Smooth muscle cell (in vitro differentiated cells): ENCODE measurements at regions not wholly inside any gene's neighbourhood (a gene's known extent, or its start where the extent isn't known, plus 50 kb on each side); places are given as distances from the start of the nearest gene placed in this dataset.

Source experiments
- DNase-seq: peaks from one replicate; lab custom pipeline; 2025; ENCODE audit not compliant: unreplicated experiment; lab: John Stamatoyannopoulos, UW
- H2AFZ ChIP-seq: fragments of 200-600 bp; sonication (generic); 2 replicates; pipeline ENCODE4 v1.6.0; 2016; ENCODE audit warnings: antibody characterized with exemption, low read depth, mild to moderate bottlenecking
- H3F3A ChIP-seq: fragments of 200-600 bp; sonication (generic); 2 replicates; pipeline ENCODE4 v1.6.0; 2017; ENCODE audit warnings: antibody characterized with exemption, low read depth
- H3K27ac ChIP-seq: fragments of 200-600 bp; sonication (generic); 2 replicates; pipeline ENCODE4 v1.5.1; 2016; ENCODE audit warnings: low read depth, mild to moderate bottlenecking
- H3K27me3 ChIP-seq: fragments of 200-600 bp; sonication (generic); 2 replicates; pipeline ENCODE4 v1.6.1; 2016; ENCODE audit warnings: low read depth, mild to moderate bottlenecking
- H3K36me3 ChIP-seq: fragments of 200-600 bp; sonication (generic); 2 replicates; pipeline ENCODE4 v1.5.1; 2016; ENCODE audit warnings: low read depth
- H3K4me1 ChIP-seq: fragments of 200-600 bp; sonication (generic); 2 replicates; pipeline ENCODE4 v1.5.1; 2016; ENCODE audit warnings: low read depth
- H3K4me2 ChIP-seq: fragments of 200-600 bp; sonication (generic); 2 replicates; pipeline ENCODE4 v1.6.0; 2016; ENCODE audit warnings: mild to moderate bottlenecking
- H3K4me3 ChIP-seq: fragments of 200-600 bp; sonication (generic); 2 replicates; pipeline ENCODE4 v1.5.1; 2016; ENCODE audit warnings: mild to moderate bottlenecking
- H3K79me2 ChIP-seq: fragments of 200-600 bp; sonication (generic); 2 replicates; pipeline ENCODE4 v1.6.0; 2016; ENCODE audit warnings: low read depth, mild to moderate bottlenecking
- H3K9ac ChIP-seq: fragments of 200-600 bp; sonication (generic); 2 replicates; pipeline ENCODE4 v1.6.0; 2016; ENCODE audit warnings: low read depth
- H3K9me3 ChIP-seq: fragments of 200-600 bp; sonication (generic); replicated peaks from 2 replicates; pipeline ENCODE4 v1.5.1; 2016; ENCODE audit warnings: low read depth
- H4K20me1 ChIP-seq: fragments of 200-600 bp; sonication (generic); 2 replicates; pipeline ENCODE4 v1.6.0; 2016; ENCODE audit warnings: low read depth
- CTCF ChIP-seq: fragments of 200-600 bp; sonication (generic); IDR thresholded peaks from 2 replicates; pipeline ENCODE4 v1.5.1; 2017; ENCODE audit warnings: borderline replicate concordance, mild to moderate bottlenecking, antibody characterized with exemption; ENCODE audit not compliant: insufficient read depth, poor library complexity, severe bottlenecking
- whole genome bisulfite sequencing: methylation state at CpG from one replicate; pipeline ENCODE4 v1.1.7; 2016; ENCODE audit warnings: low lambda C conversion rate; 5-methylcytosine and 5-hydroxymethylcytosine counted together

GRCh38 chr6:69494595-69494994, 302.2 kb downstream of the LMBRD1 start:
- H4K20me1 ChIP-seq, result no peaks in the 10 kb centered on the region
- H3K27ac ChIP-seq, result no peak overlapping the region
- H3K4me3 ChIP-seq, result no peak overlapping the region
- no peak overlapping the region for H3K9ac ChIP-seq
- TF ChIP-seq CTCF, result no peak
- H3K4me1 ChIP-seq, result no peaks in the 10 kb centered on the region
- no peak overlapping the region for H3K4me2 ChIP-seq
- no peaks in the 10 kb centered on the region for H3K27me3 ChIP-seq
- 100% methylated on average over 2 of the region's 2 CpGs for WGBS
- H3F3A ChIP-seq, result no peaks in the 10 kb centered on the region
- H2AFZ ChIP-seq, result no peak overlapping the region
- no peaks in the 10 kb centered on the region for H3K36me3 ChIP-seq
- H3K9me3 ChIP-seq, result peaks cover 5% of the 10 kb centered on the region
- no peak for DNase-seq
- H3K79me2 ChIP-seq, result no peaks in the 10 kb centered on the region

GRCh38 chr6:69489970-69490369, 306.8 kb downstream of the LMBRD1 start:
- peaks cover 5% of the 10 kb centered on the region for H3K9me3 ChIP-seq
- no peaks in the 10 kb centered on the region for H3K36me3 ChIP-seq
- H3K4me2 ChIP-seq, result peak overlapping the region; percentile 23
- no peak for DNase-seq
- H4K20me1 ChIP-seq, result no peaks in the 10 kb centered on the region
- H3F3A ChIP-seq, result no peaks in the 10 kb centered on the region
- H3K27ac ChIP-seq, result peak overlapping the region; percentile 37
- H2AFZ ChIP-seq, result peak overlapping the region; percentile 40
- no peak overlapping the region for H3K9ac ChIP-seq
- TF ChIP-seq CTCF, result no peak
- H3K27me3 ChIP-seq, result no peaks in the 10 kb centered on the region
- no peak overlapping the region for H3K4me3 ChIP-seq
- H3K4me1 ChIP-seq, result no peaks in the 10 kb centered on the region
- H3K79me2 ChIP-seq, result no peaks in the 10 kb centered on the region

- no peaks in the 10 kb centered on the region for H3F3A ChIP-seq
- H3K36me3 ChIP-seq, result no peaks in the 10 kb centered on the region
- no peak overlapping the region for H3K27ac ChIP-seq
- H3K4me1 ChIP-seq, result no peaks in the 10 kb centered on the region
- no peaks in the 10 kb centered on the region for H3K79me2 ChIP-seq
- H3K4me3 ChIP-seq, result no peak overlapping the region
- no peak overlapping the region for H3K4me2 ChIP-seq
- TF ChIP-seq CTCF, result peak; percentile 27
- no peak overlapping the region for H2AFZ ChIP-seq
- H3K9me3 ChIP-seq, result no peaks in the 10 kb centered on the region
- H3K27me3 ChIP-seq, result no peaks in the 10 kb centered on the region
- no peak overlapping the region for H3K9ac ChIP-seq
- H4K20me1 ChIP-seq, result no peaks in the 10 kb centered on the region
- DNase-seq, result no peak
Measured at GRCh38 chr6:69487688-69488087, 309.1 kb downstream of the LMBRD1 start.

- no peak overlapping the region for H3K27ac ChIP-seq
- no peaks in the 10 kb centered on the region for H3K4me1 ChIP-seq
- TF ChIP-seq CTCF, result no peak
- no peaks in the 10 kb centered on the region for H3F3A ChIP-seq
- no peak overlapping the region for H3K9ac ChIP-seq
- WGBS, result 89% methylated on average over 26 of the region's 26 CpGs
- H3K36me3 ChIP-seq, result no peaks in the 10 kb centered on the region
- H3K27me3 ChIP-seq, result no peaks in the 10 kb centered on the region
- H3K79me2 ChIP-seq, result no peaks in the 10 kb centered on the region
- no peak overlapping the region for H3K4me3 ChIP-seq
- DNase-seq, result no peak
- H4K20me1 ChIP-seq, result no peaks in the 10 kb centered on the region
- no peaks in the 10 kb centered on the region for H3K9me3 ChIP-seq
- no peak overlapping the region for H2AFZ ChIP-seq
- H3K4me2 ChIP-seq, result no peak overlapping the region
Measured at GRCh38 chr6:69466979-69467570, 329.7 kb downstream of the LMBRD1 start.
